ENCODE measurements at regions not wholly inside any gene's neighbourhood (a gene's known extent, or its start where the extent isn't known, plus 50 kb on each side); places are given as distances from the start of the nearest gene placed in this dataset.

DNA sequence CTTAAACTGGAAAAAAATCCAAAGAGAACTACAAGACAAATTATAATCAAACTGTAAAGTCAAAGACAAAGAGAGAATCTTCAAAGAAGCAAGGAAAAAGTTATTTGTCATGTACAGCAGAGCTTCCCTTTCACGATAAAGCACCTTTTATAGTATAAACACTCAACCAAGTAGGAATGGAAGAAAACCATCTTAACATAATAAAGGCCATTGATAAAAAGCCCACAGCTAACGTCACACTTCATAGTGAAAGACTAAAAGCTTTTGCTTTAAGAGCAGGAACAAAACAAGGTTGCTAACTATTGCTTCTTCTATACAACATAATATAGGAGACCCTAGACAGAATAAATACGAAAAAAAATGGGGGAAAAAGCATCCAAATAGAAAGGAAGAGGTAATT is 595.7 kb upstream of the POU3F4 start:
- no peak overlapping the region for H3K27ac ChIP-seq
- 38 to 41% methylated on average over 1 to 3 of the region's 3 CpGs for WGBS, 2 donors (ENCODE audit: low coverage in 1 of 2)

GRCh38 chrX:82934980-82935379 is 573.1 kb upstream of the POU3F4 start:
- intact Hi-C loops (cut with DNase I; ENCODE audit: low total_unique reads), result no loop called here
- TF ChIP-seq EP300 (IDR thresholded peaks at IDR 0.05; ENCODE audit: low read depth), result no peak
- no peak for TF ChIP-seq CTCF (IDR thresholded peaks at IDR 0.05)
- TF ChIP-seq POLR2A (IDR thresholded peaks at IDR 0.05), result no peak
- TF ChIP-seq POLR2AphosphoS5 (IDR thresholded peaks at IDR 0.05), result no peak

More for the DNA sequence above, 595.7 kb upstream of the POU3F4 start:
- Histone ChIP-seq H3K36me3 (no peaks in the 10 kb centered on the region), H3K4me3 (no peak overlapping the region), H3K27me3 (no peaks in the 10 kb centered on the region), H3K4me1 (no peaks in the 10 kb centered on the region), H3K9me3 (no peaks in the 10 kb centered on the region)
- DNase-seq, result no peak
- intact Hi-C loops (cut with DNase I; ENCODE audit: low total_unique reads) (no loop called here), in situ Hi-C loops (cut with MboI; ENCODE audit: low pct_ligation_motif_present in 1 of 4, low pct_unique_long_range_greater_than_20kb in 1 of 4, low sequenced_read_pairs in 3 of 4) (no loop called here)
- TF ChIP-seq CTCF (IDR thresholded peaks at IDR 0.05) (no peak), POLR2AphosphoS5 (IDR thresholded peaks at IDR 0.05) (no peak), EP300 (IDR thresholded peaks at IDR 0.05; ENCODE audit: low read depth) (no peak), POLR2A (IDR thresholded peaks at IDR 0.05) (no peak)

GRCh38 chrX:82945332-82945731 is 562.8 kb upstream of the POU3F4 start:
- Histone ChIP-seq H3K4me1 (no peaks in the 10 kb centered on the region), H3K27me3 (no peaks in the 10 kb centered on the region), H3K36me3 (no peaks in the 10 kb centered on the region), H3K27ac (no peak overlapping the region), H3K9me3 (no peaks in the 10 kb centered on the region), H3K4me3 (no peak overlapping the region)
- no peak for DNase-seq
- in situ Hi-C loops (cut with MboI; ENCODE audit: low pct_ligation_motif_present in 1 of 4, low pct_unique_long_range_greater_than_20kb in 1 of 4, low sequenced_read_pairs in 3 of 4) (no loop called here), intact Hi-C loops (cut with DNase I; ENCODE audit: low total_unique reads) (no loop called here)
- TF ChIP-seq EP300 (IDR thresholded peaks at IDR 0.05; ENCODE audit: low read depth), result no peak
- TF ChIP-seq CTCF (IDR thresholded peaks at IDR 0.05), result no peak
- TF ChIP-seq POLR2A (IDR thresholded peaks at IDR 0.05), result no peak
- no peak for TF ChIP-seq POLR2AphosphoS5 (IDR thresholded peaks at IDR 0.05)
- WGBS, 2 donors (ENCODE audit: low coverage in 1 of 2), result 64% methylated on average over 3 of the region's 3 CpGs; no CpG with 5 or more reads in 1 of the 2 donors

More at GRCh38 chrX:82934980-82935379, 573.1 kb upstream of the POU3F4 start:
- Histone ChIP-seq H3K4me1 (no peaks in the 10 kb centered on the region), H3K9me3 (no peaks in the 10 kb centered on the region), H3K27me3 (no peaks in the 10 kb centered on the region), H3K4me3 (no peak overlapping the region), H3K36me3 (no peaks in the 10 kb centered on the region), H3K27ac (no peak overlapping the region)
- DNase-seq, result no peak
- in situ Hi-C loops (cut with MboI; ENCODE audit: low pct_ligation_motif_present in 1 of 4, low pct_unique_long_range_greater_than_20kb in 1 of 4, low sequenced_read_pairs in 3 of 4), result no loop called here

DNA sequence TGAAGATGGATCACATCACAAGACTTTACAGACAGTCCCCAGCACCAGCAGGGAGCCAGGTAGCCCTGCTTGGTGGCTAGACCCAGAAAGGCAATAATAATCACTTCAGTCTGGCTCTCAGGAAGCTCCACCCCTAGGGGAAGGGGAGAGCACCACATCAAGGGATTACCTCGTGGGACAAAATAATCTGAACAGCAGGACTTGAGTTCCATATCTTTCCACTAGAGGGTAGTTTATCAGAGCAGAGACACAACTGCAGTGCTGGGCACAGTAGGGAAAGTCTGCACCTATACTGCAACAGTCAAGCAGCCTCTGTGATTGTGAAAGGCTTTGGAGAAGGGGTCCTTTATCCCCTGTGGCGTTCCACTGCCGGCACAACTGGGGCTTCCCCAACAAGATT is 547.0 kb upstream of the POU3F4 start:
- intact Hi-C loops (cut with DNase I; ENCODE audit: low total_unique reads) (no loop called here), in situ Hi-C loops (cut with MboI; ENCODE audit: low pct_ligation_motif_present in 1 of 4, low pct_unique_long_range_greater_than_20kb in 1 of 4, low sequenced_read_pairs in 3 of 4) (no loop called here)
- Histone ChIP-seq H3K9me3 (no peaks in the 10 kb centered on the region), H3K4me3 (no peak overlapping the region), H3K4me1 (no peaks in the 10 kb centered on the region), H3K36me3 (no peaks in the 10 kb centered on the region), H3K27ac (no peak overlapping the region), H3K27me3 (no peaks in the 10 kb centered on the region)
- TF ChIP-seq POLR2A (IDR thresholded peaks at IDR 0.05) (no peak), CTCF (IDR thresholded peaks at IDR 0.05) (no peak), POLR2AphosphoS5 (IDR thresholded peaks at IDR 0.05) (no peak), EP300 (IDR thresholded peaks at IDR 0.05; ENCODE audit: low read depth) (no peak)
- WGBS, 2 donors (ENCODE audit: low coverage in 1 of 2), result 17% methylated on average over 2 of the region's 3 CpGs; no CpG with 5 or more reads in 1 of the 2 donors
- DNase-seq, result no peak
